ENCODE measurements at regions not wholly inside any gene's neighbourhood (a gene's known extent, or its start where the extent isn't known, plus 50 kb on each side); places are given as distances from the start of the nearest gene placed in this dataset.

- H3K4me1 ChIP-seq, result peaks cover 7% of the 10 kb centered on the region
- no peak for DNase-seq
- no peak overlapping the region for H3K4me3 ChIP-seq
- H3K9me3 ChIP-seq (replicated peaks), result peaks cover 12% of the 10 kb centered on the region
- no peaks in the 10 kb centered on the region for H3K27me3 ChIP-seq (ENCODE audit: low read depth)
- H3K27ac ChIP-seq (replicated peaks), result no peak overlapping the region
- intact Hi-C loops (cut with micrococcal nuclease), result no loop called here
- no peaks in the 10 kb centered on the region for H3K36me3 ChIP-seq
- no peak for TF ChIP-seq CTCF (IDR thresholded peaks at IDR 0.05; ENCODE audit: borderline replicate concordance)
Observed at GRCh38 chr4:128376958-128377357, 89.3 kb upstream of the PGRMC2 start.

- Histone ChIP-seq H3K9me3 (replicated peaks) (peaks cover 12% of the 10 kb centered on the region), H3K4me3 (no peak overlapping the region), H3K36me3 (no peaks in the 10 kb centered on the region), H3K4me1 (peaks cover 11% of the 10 kb centered on the region), H3K27ac (replicated peaks) (no peak overlapping the region), H3K27me3 (ENCODE audit: low read depth) (no peaks in the 10 kb centered on the region)
- no peak for DNase-seq
- intact Hi-C loops (cut with micrococcal nuclease), result no loop called here
- TF ChIP-seq CTCF (IDR thresholded peaks at IDR 0.05; ENCODE audit: borderline replicate concordance), result no peak
Observed at GRCh38 chr4:128376303-128376702, 88.7 kb upstream of the PGRMC2 start.

- DNase-seq, result no peak
- no peaks in the 10 kb centered on the region for H3K36me3 ChIP-seq
- peaks cover 12% of the 10 kb centered on the region for H3K9me3 ChIP-seq (replicated peaks)
- peaks cover 14% of the 10 kb centered on the region for H3K4me1 ChIP-seq
- H3K27ac ChIP-seq (replicated peaks), result no peak overlapping the region
- H3K27me3 ChIP-seq (ENCODE audit: low read depth), result no peaks in the 10 kb centered on the region
- TF ChIP-seq CTCF (IDR thresholded peaks at IDR 0.05; ENCODE audit: borderline replicate concordance), result no peak
- intact Hi-C loops (cut with micrococcal nuclease), result no loop called here
- no peak overlapping the region for H3K4me3 ChIP-seq
Observed at GRCh38 chr4:128373628-128374027, 86.0 kb upstream of the PGRMC2 start.

GRCh38 chr4:128371876-128372275 is 84.3 kb upstream of the PGRMC2 start:
- intact Hi-C loops (cut with micrococcal nuclease), result no loop called here
- no peak overlapping the region for H3K4me3 ChIP-seq

GRCh38 chr4:128371001-128371777 is 83.6 kb upstream of the PGRMC2 start:
- no peak overlapping the region for H3K4me3 ChIP-seq

More at GRCh38 chr4:128371876-128372275, 84.3 kb upstream of the PGRMC2 start:
- TF ChIP-seq CTCF (IDR thresholded peaks at IDR 0.05; ENCODE audit: borderline replicate concordance), result no peak
- no peaks in the 10 kb centered on the region for H3K36me3 ChIP-seq
- H3K27ac ChIP-seq (replicated peaks), result no peak overlapping the region
- peaks cover 8% of the 10 kb centered on the region for H3K9me3 ChIP-seq (replicated peaks)
- H3K27me3 ChIP-seq (ENCODE audit: low read depth), result no peaks in the 10 kb centered on the region
- peaks cover 14% of the 10 kb centered on the region for H3K4me1 ChIP-seq
- DNase-seq, result no peak

More at GRCh38 chr4:128371001-128371777, 83.6 kb upstream of the PGRMC2 start:
- no peaks in the 10 kb centered on the region for H3K36me3 ChIP-seq
- peaks cover 14% of the 10 kb centered on the region for H3K4me1 ChIP-seq
- TF ChIP-seq CTCF (IDR thresholded peaks at IDR 0.05; ENCODE audit: borderline replicate concordance), result no peak
- H3K9me3 ChIP-seq (replicated peaks), result peaks cover 1% of the 10 kb centered on the region
- no peaks in the 10 kb centered on the region for H3K27me3 ChIP-seq (ENCODE audit: low read depth)
- intact Hi-C loops (cut with micrococcal nuclease), result no loop called here
- peak overlapping the region; percentile 51 for H3K27ac ChIP-seq (replicated peaks)
- no peak for DNase-seq

All from left ventricle myocardium inferior (tissue), 1 donor.